OCI-LY1 (cell line): ENCODE measurements at regions not wholly inside any gene's neighbourhood (a gene's known extent, or its start where the extent isn't known, plus 50 kb on each side); places are given as distances from the start of the nearest gene placed in this dataset.

Source experiments
- H2AFZ ChIP-seq: fragments of 200-600 bp; sonication (generic), shearing (Covaris generic); 2 replicates; pipeline ENCODE4 v1.6.0; 2014; ENCODE audit warnings: antibody characterized with exemption, mild to moderate bottlenecking, low read length
- H3F3A ChIP-seq: fragments of 200-600 bp; sonication (generic), shearing (Covaris generic); 2 replicates; pipeline ENCODE4 v1.6.0; 2014; ENCODE audit warnings: mild to moderate bottlenecking, antibody characterized with exemption, low read length, moderate library complexity; ENCODE audit not compliant: insufficient read depth
- H3K27ac ChIP-seq: fragments of 200-600 bp; sonication (generic); 2 replicates; pipeline ENCODE4 v1.5.1; 2014; ENCODE audit warnings: low read length, mixed run types, mild to moderate bottlenecking, low read depth; ENCODE audit not compliant: poor library complexity, severe bottlenecking
- H3K27me3 ChIP-seq: fragments of 200-600 bp; sonication (generic); 2 replicates; pipeline ENCODE4 v1.6.0; 2014; ENCODE audit warnings: antibody characterized with exemption, mild to moderate bottlenecking, low read length, moderate library complexity; ENCODE audit not compliant: insufficient read depth
- H3K36me3 ChIP-seq: fragments of 200-600 bp; sonication (generic); 2 replicates; pipeline ENCODE4 v1.6.1; 2014; ENCODE audit warnings: mild to moderate bottlenecking, antibody characterized with exemption, low read length, moderate library complexity, mixed read lengths; ENCODE audit not compliant: insufficient read depth
- H3K4me1 ChIP-seq: fragments of 200-600 bp; sonication (generic); 2 replicates; pipeline ENCODE4 v1.5.1; 2014; ENCODE audit warnings: mild to moderate bottlenecking, low read length, moderate library complexity; ENCODE audit not compliant: insufficient read depth, severe bottlenecking
- H3K4me2 ChIP-seq: fragments of 200-600 bp; sonication (generic), shearing (Covaris generic); 2 replicates; pipeline ENCODE4 v1.6.1; 2014; ENCODE audit warnings: low read length
- H3K4me3 ChIP-seq: fragments of 200-600 bp; sonication (generic); 2 replicates; pipeline ENCODE4 v1.5.1; 2014; ENCODE audit warnings: low read length, low read depth, mild to moderate bottlenecking, mixed read lengths; ENCODE audit not compliant: poor library complexity, severe bottlenecking
- H3K79me2 ChIP-seq: fragments of 200-600 bp; shearing (Covaris generic); 2 replicates; pipeline ENCODE4 v1.6.1; 2016; ENCODE audit warnings: mixed run types, low read length, mixed read lengths; ENCODE audit not compliant: insufficient read depth
- H3K9ac ChIP-seq: fragments of 200-600 bp; sonication (generic), shearing (Covaris generic); 2 replicates; pipeline ENCODE4 v1.6.1; 2014; ENCODE audit warnings: mild to moderate bottlenecking, low read length, mixed read lengths
- H3K9me2 ChIP-seq: fragments of 200-600 bp; sonication (generic), shearing (Covaris generic); 2 replicates; pipeline ENCODE4 v1.6.1; 2014; ENCODE audit warnings: low read depth, mild to moderate bottlenecking, low read length, mixed read lengths
- H3K9me3 ChIP-seq: fragments of 200-600 bp; shearing (Covaris generic); 2 replicates; pipeline ENCODE4 v1.6.1; 2014; ENCODE audit warnings: low read length, mixed read lengths
- H4K20me1 ChIP-seq: fragments of 200-600 bp; sonication (generic), shearing (Covaris generic); 2 replicates; pipeline ENCODE4 v1.6.0; 2016; ENCODE audit warnings: mild to moderate bottlenecking, low read length; ENCODE audit not compliant: insufficient read depth
- CTCF ChIP-seq: fragments of 200-600 bp; sonication (generic), shearing (Covaris generic); IDR thresholded peaks from 2 replicates; pipeline ENCODE4 v1.5.1; 2017; ENCODE audit warnings: mild to moderate bottlenecking, antibody characterized with exemption, low read length, moderate library complexity, mixed read lengths
- EZH2 ChIP-seq: fragments of 200-600 bp; sonication (generic), shearing (Covaris generic); IDR thresholded peaks from 2 replicates; pipeline ENCODE4 v1.8.0; 2017; ENCODE audit warnings: borderline replicate concordance, mixed run types, mild to moderate bottlenecking, antibody characterized with exemption, low read length, moderate library complexity, mixed read lengths

GRCh38 chr3:25143356-25144025 lies 284.6 kb upstream of the RARB start:
- no peaks in the 10 kb centered on the region for H3K36me3 ChIP-seq
- H3K79me2 ChIP-seq: no peaks in the 10 kb centered on the region
- no peaks in the 10 kb centered on the region for H3F3A ChIP-seq
- no peaks in the 10 kb centered on the region for H3K9me3 ChIP-seq
- H3K4me1 ChIP-seq: no peaks in the 10 kb centered on the region
- no peak overlapping the region for H3K4me3 ChIP-seq
- H3K9ac ChIP-seq: no peak overlapping the region
- H3K27me3 ChIP-seq: no peaks in the 10 kb centered on the region
- no peak overlapping the region for H3K27ac ChIP-seq
- H3K4me2 ChIP-seq: no peak overlapping the region
- no peaks in the 10 kb centered on the region for H4K20me1 ChIP-seq
- no peaks in the 10 kb centered on the region for H3K9me2 ChIP-seq
- no peak overlapping the region for H2AFZ ChIP-seq
- TF ChIP-seq CTCF (no peak), EZH2 (no peak)

GRCh38 chr3:25144430-25144829 lies 283.6 kb upstream of the RARB start:
- H3F3A ChIP-seq: no peaks in the 10 kb centered on the region
- TF ChIP-seq CTCF: no peak
- TF ChIP-seq EZH2: no peak
- H2AFZ ChIP-seq: no peak overlapping the region
- H3K9me3 ChIP-seq: no peaks in the 10 kb centered on the region
- H3K9me2 ChIP-seq: no peaks in the 10 kb centered on the region
- no peaks in the 10 kb centered on the region for H3K4me1 ChIP-seq
- H3K4me2 ChIP-seq: no peak overlapping the region
- no peaks in the 10 kb centered on the region for H3K36me3 ChIP-seq
- H4K20me1 ChIP-seq: no peaks in the 10 kb centered on the region
- no peak overlapping the region for H3K9ac ChIP-seq
- H3K4me3 ChIP-seq: no peak overlapping the region
- no peak overlapping the region for H3K27ac ChIP-seq
- H3K79me2 ChIP-seq: no peaks in the 10 kb centered on the region
- no peaks in the 10 kb centered on the region for H3K27me3 ChIP-seq

- Histone ChIP-seq H3K36me3 (no peaks in the 10 kb centered on the region), H3K9me3 (no peaks in the 10 kb centered on the region), H3K4me2 (no peak overlapping the region), H3K4me3 (no peak overlapping the region), H3K79me2 (no peaks in the 10 kb centered on the region), H3K27me3 (no peaks in the 10 kb centered on the region), H2AFZ (no peak overlapping the region), H4K20me1 (no peaks in the 10 kb centered on the region), H3K9me2 (no peaks in the 10 kb centered on the region), H3K27ac (no peak overlapping the region), H3K9ac (no peak overlapping the region), H3K4me1 (no peaks in the 10 kb centered on the region), H3F3A (no peaks in the 10 kb centered on the region)
- TF ChIP-seq EZH2 (no peak), CTCF (no peak)
Measured at GRCh38 chr3:25145176-25145575, 282.9 kb upstream of the RARB start.
